Tibial artery (tissue), 4 donors: ENCODE measurements at regions not wholly inside any gene's neighbourhood (a gene's known extent, or its start where the extent isn't known, plus 50 kb on each side); places are given as distances from the start of the nearest gene placed in this dataset.

Experiments
- DNase-seq, 2 donors: peaks; one replicate each; pipeline ENCODE4 v3.0.0-alpha.2; 2019
- H3K27ac ChIP-seq, 2 donors: fragments of 200-600 bp; sonication (generic) in 1 of 2; 1 replicate in 1 of 2; 2 replicates in 1 of 2; pipeline ENCODE4 v1.5.1; 2018 to 2019; ENCODE audit warnings: mild to moderate bottlenecking in 1 of 2
- H3K27me3 ChIP-seq, 2 donors: fragments of 200-600 bp; sonication (generic) in 1 of 2; one replicate each; pipeline versions ENCODE4 v1.5.1 to v1.6.0; 2016 to 2019
- H3K36me3 ChIP-seq, 3 donors: fragments of 200-600 bp; sonication (generic) in 2 of 3; one replicate each; pipeline ENCODE4 v1.5.1; 2016 to 2019; ENCODE audit warnings: mild to moderate bottlenecking in 2 of 3
- H3K4me1 ChIP-seq, 4 donors: fragments of 200-600 bp; sonication (generic) in 2 of 4; 1 replicate in 3 of 4; 2 replicates in 1 of 4; pipeline ENCODE4 v1.5.1; 2016 to 2019
- H3K4me3 ChIP-seq, 2 donors: fragments of 200-600 bp; sonication (generic) in 1 of 2; 1 replicate in 1 of 2; 2 replicates in 1 of 2; pipeline ENCODE4 v1.5.1; 2018 to 2019; ENCODE audit warnings: mild to moderate bottlenecking in 2 of 2
- H3K9me3 ChIP-seq, 3 donors: fragments of 200-600 bp; sonication (generic) in 1 of 3; one replicate each; pipeline ENCODE4 v1.5.1; 2016 to 2019
- CTCF ChIP-seq, 2 experiments: fragments of 200-600 bp in 1 of 2; fragments of 450-650 bp in 1 of 2; IDR thresholded peaks; one replicate each; pipeline ENCODE4 v1.5.1; 2017 to 2019; ENCODE audit warnings: antibody characterized with exemption in 2 of 2, mild to moderate bottlenecking in 1 of 2, moderate library complexity in 1 of 2
- intact Hi-C: fragments of 100-400 bp; cut with DNase I; formaldehyde crosslinking; loops from one replicate; pipeline ENCODE4 v1.15.0; 2023; ENCODE audit warnings: low total_unique reads

GRCh38 chr11:119935349-119935925 lies 202.5 kb downstream of the TRIM29 start:
- DNase-seq, result no peak
- Histone ChIP-seq H3K9me3 (no peaks in the 10 kb centered on the region), H3K4me3 (no peak overlapping the region), H3K27me3 (peaks cover 0 to 39% of the 10 kb centered on the region in 2 donors), H3K27ac (no peak overlapping the region), H3K4me1 (no peaks in the 10 kb centered on the region), H3K36me3 (no peaks in the 10 kb centered on the region)
- intact Hi-C loops, result no loop called here
- no peak for TF ChIP-seq CTCF (IDR thresholded peaks at IDR 0.05)

GRCh38 chr11:119934866-119935265 lies 203.0 kb downstream of the TRIM29 start:
- no peaks in the 10 kb centered on the region for H3K4me1 ChIP-seq
- H3K36me3 ChIP-seq, result no peaks in the 10 kb centered on the region
- intact Hi-C loops, result no loop called here
- H3K27ac ChIP-seq, result no peak overlapping the region
- H3K4me3 ChIP-seq, result no peak overlapping the region
- peaks cover 0 to 39% of the 10 kb centered on the region in 2 donors for H3K27me3 ChIP-seq
- TF ChIP-seq CTCF (IDR thresholded peaks at IDR 0.05), result no peak
- no peak for DNase-seq
- H3K9me3 ChIP-seq, result no peaks in the 10 kb centered on the region

- no peaks in the 10 kb centered on the region for H3K9me3 ChIP-seq
- intact Hi-C loops, result no loop called here
- H3K27me3 ChIP-seq, result peaks cover 0 to 44% of the 10 kb centered on the region in 2 donors
- TF ChIP-seq CTCF (IDR thresholded peaks at IDR 0.05), result no peak
- H3K4me1 ChIP-seq, result no peaks in the 10 kb centered on the region
- no peak for DNase-seq
- H3K27ac ChIP-seq, result no peak overlapping the region
- no peak overlapping the region for H3K4me3 ChIP-seq
- H3K36me3 ChIP-seq, result no peaks in the 10 kb centered on the region
These were observed 203.6 kb downstream of the TRIM29 start for GRCh38 chr11:119934267-119934666.

- Histone ChIP-seq H3K4me3 (no peak overlapping the region), H3K27ac (no peak overlapping the region), H3K36me3 (no peaks in the 10 kb centered on the region), H3K9me3 (no peaks in the 10 kb centered on the region), H3K4me1 (no peaks in the 10 kb centered on the region), H3K27me3 (peaks cover 0 to 38% of the 10 kb centered on the region in 2 donors)
- TF ChIP-seq CTCF (IDR thresholded peaks at IDR 0.05), result no peak
- no peak for DNase-seq
- intact Hi-C loops, result no loop called here
These were observed 204.3 kb downstream of the TRIM29 start for GRCh38 chr11:119933584-119933983.

- intact Hi-C loops, result no loop called here
- Histone ChIP-seq H3K27me3 (peaks cover 0 to 36% of the 10 kb centered on the region in 2 donors), H3K27ac (no peak overlapping the region), H3K4me1 (no peaks in the 10 kb centered on the region), H3K9me3 (no peaks in the 10 kb centered on the region), H3K36me3 (no peaks in the 10 kb centered on the region), H3K4me3 (no peak overlapping the region)
- DNase-seq, result no peak
- no peak for TF ChIP-seq CTCF (IDR thresholded peaks at IDR 0.05)
These were observed 204.0 kb upstream of the NECTIN1 start for GRCh38 chr11:119932828-119933562.
